Mesenchymal stem cell (in vitro differentiated cells and primary cell): ENCODE measurements at regions not wholly inside any gene's neighbourhood (a gene's known extent, or its start where the extent isn't known, plus 50 kb on each side); places are given as distances from the start of the nearest gene placed in this dataset.
"Not testable (repeated sequence)": the region's sequence is repeated elsewhere in the genome, so short reads cannot be mapped to it uniquely, and the experiment has no call there.

Experiments used
- DNase-seq: peaks from one replicate; pipeline ENCODE4 v3.0.0-alpha.2; 2013
- H2AFZ ChIP-seq: one replicate; pipeline ENCODE4 v1.6.1; 2013; ENCODE audit warnings: low read depth, mild to moderate bottlenecking, control low read depth, inconsistent platforms, low read length, moderate library complexity
- H2AK5ac ChIP-seq: 2 replicates; pipeline ENCODE4 v1.6.1; 2013; ENCODE audit warnings: low read length, moderate library complexity, mild to moderate bottlenecking, inconsistent platforms; ENCODE audit not compliant: severe bottlenecking
- H2BK120ac ChIP-seq: one replicate; pipeline ENCODE4 v1.6.1; 2013; ENCODE audit warnings: low read depth, mild to moderate bottlenecking, inconsistent platforms, low read length, moderate library complexity
- H2BK12ac ChIP-seq, 2 experiments: one replicate each; pipeline ENCODE4 v1.6.1; 2013; ENCODE audit warnings: inconsistent platforms in 2 of 2, low read length in 2 of 2, mild to moderate bottlenecking in 2 of 2, moderate library complexity in 2 of 2, control low read depth in 1 of 2
- H2BK15ac ChIP-seq: one replicate; pipeline ENCODE4 v1.6.1; 2013; ENCODE audit warnings: mild to moderate bottlenecking, low read depth, inconsistent platforms; ENCODE audit not compliant: poor library complexity, severe bottlenecking
- H2BK5ac ChIP-seq: 2 replicates; pipeline ENCODE4 v1.6.1; 2013; ENCODE audit warnings: low read depth, mild to moderate bottlenecking, low read length, control low read depth, inconsistent platforms; ENCODE audit not compliant: poor library complexity, severe bottlenecking
- H3K14ac ChIP-seq, 2 experiments: one replicate each; pipeline ENCODE4 v1.6.1; 2013; ENCODE audit warnings: inconsistent platforms in 2 of 2, low read length in 2 of 2, control low read depth in 1 of 2, mild to moderate bottlenecking in 1 of 2, moderate library complexity in 1 of 2
- H3K18ac ChIP-seq, 2 experiments: one replicate each; pipeline ENCODE4 v1.6.1; 2013; ENCODE audit warnings: inconsistent platforms in 2 of 2, low read length in 2 of 2, control low read depth in 1 of 2, low read depth in 1 of 2, mild to moderate bottlenecking in 1 of 2
- H3K23ac ChIP-seq, 2 experiments: one replicate each; pipeline ENCODE4 v1.6.1; 2013; ENCODE audit warnings: inconsistent platforms in 2 of 2, low read length in 2 of 2, mild to moderate bottlenecking in 2 of 2, moderate library complexity in 2 of 2, control low read depth in 1 of 2
- H3K27ac ChIP-seq: 2 replicates; pipeline ENCODE4 v1.5.1; 2013; ENCODE audit warnings: mild to moderate bottlenecking, moderate library complexity, low read length, control low read depth, inconsistent platforms; ENCODE audit not compliant: poor library complexity, severe bottlenecking
- H3K27me3 ChIP-seq, 2 experiments: 2 replicates each; pipeline versions ENCODE4 v1.6.1 to v1.7.0; 2013; ENCODE audit warnings: low read length in 2 of 2, mild to moderate bottlenecking in 2 of 2, moderate library complexity in 2 of 2, control low read depth in 1 of 2, inconsistent platforms in 1 of 2; ENCODE audit not compliant: control insufficient read depth in 1 of 2, insufficient read depth in 1 of 2
- H3K36me3 ChIP-seq, 2 experiments: 2 replicates each; pipeline versions ENCODE4 v1.6.1 to v1.7.0; 2013; ENCODE audit warnings: low read length in 2 of 2, control low read depth in 1 of 2, inconsistent platforms in 1 of 2, low read depth in 1 of 2, mild to moderate bottlenecking in 1 of 2; ENCODE audit not compliant: insufficient read depth in 2 of 2, control insufficient read depth in 1 of 2
- H3K4ac ChIP-seq, 2 experiments: one replicate each; pipeline ENCODE4 v1.6.1; 2013; ENCODE audit warnings: inconsistent platforms in 2 of 2, low read length in 2 of 2, mild to moderate bottlenecking in 2 of 2, moderate library complexity in 2 of 2, control low read depth in 1 of 2, low read depth in 1 of 2
- H3K4me1 ChIP-seq: 2 replicates; pipeline ENCODE4 v1.6.1; 2013; ENCODE audit warnings: low read depth, low read length, control low read depth; ENCODE audit not compliant: control insufficient read depth, insufficient read depth
- H3K4me2 ChIP-seq: 2 replicates; pipeline ENCODE4 v1.6.1; 2013; ENCODE audit warnings: low read length, mild to moderate bottlenecking, inconsistent platforms; ENCODE audit not compliant: poor library complexity, severe bottlenecking
- H3K4me3 ChIP-seq, 2 experiments: 2 replicates each; pipeline versions ENCODE4 v1.5.1 to v1.7.0; 2013; ENCODE audit warnings: low read length in 2 of 2, mild to moderate bottlenecking in 2 of 2, control low read depth in 1 of 2, low read depth in 1 of 2; ENCODE audit not compliant: insufficient read depth in 1 of 2
- H3K79me1 ChIP-seq: replicated peaks from 2 replicates; pipeline ENCODE4 v1.6.1; 2013; ENCODE audit warnings: mild to moderate bottlenecking, control low read depth, low read length, inconsistent platforms; ENCODE audit not compliant: poor library complexity, severe bottlenecking
- H3K9ac ChIP-seq: 2 replicates; pipeline ENCODE4 v1.7.0; 2013; ENCODE audit warnings: mild to moderate bottlenecking, low read length, moderate library complexity
- H3K9me3 ChIP-seq: 2 replicates; pipeline ENCODE4 v1.7.0; 2013; ENCODE audit warnings: mild to moderate bottlenecking, low read length; ENCODE audit not compliant: control insufficient read depth
- H4K8ac ChIP-seq: one replicate; pipeline ENCODE4 v1.6.1; 2013; ENCODE audit warnings: inconsistent platforms, mild to moderate bottlenecking, low read length, moderate library complexity
- H4K91ac ChIP-seq: one replicate; pipeline ENCODE4 v1.6.1; 2013; ENCODE audit warnings: mild to moderate bottlenecking, low read length, inconsistent platforms
- WGBS: methylation state at CpG from one replicate; pipeline ENCODE4 v1.1.7; 2013; ENCODE audit warnings: mixed read lengths; 5-methylcytosine and 5-hydroxymethylcytosine counted together

- not testable (repeated sequence) for H3K4me3 ChIP-seq, H3K4ac ChIP-seq, H3K23ac ChIP-seq
Measured at GRCh38 chr6:93636987-93637664, 217.8 kb upstream of the EPHA7 start.

DNA sequence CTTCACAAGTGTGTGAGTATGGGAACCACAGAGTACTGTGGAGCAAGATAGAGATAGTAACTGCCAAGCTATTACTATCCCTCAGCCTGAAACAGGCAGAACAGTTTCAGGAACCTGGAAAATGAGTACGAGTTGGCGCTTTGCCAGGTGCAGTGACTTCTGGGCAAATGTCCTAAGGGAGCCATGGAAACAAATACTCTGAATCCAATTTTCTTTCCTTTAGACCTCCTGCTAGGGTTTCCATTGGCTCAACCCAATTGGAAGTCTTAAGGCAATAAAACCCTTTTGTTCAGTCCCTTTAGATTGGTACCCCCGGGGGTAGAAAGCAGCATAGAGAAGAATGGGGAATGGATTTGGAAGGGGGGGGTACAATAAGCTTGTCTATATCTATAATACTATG, 205.0 kb upstream of the EPHA7 start:
- Histone ChIP-seq H2BK15ac (no peak overlapping the region), H3K36me3 (no peaks in the 10 kb centered on the region), H2BK12ac (no peak overlapping the region), H3K9me3 (no peaks in the 10 kb centered on the region), H3K4me2 (no peak overlapping the region), H2BK120ac (no peak overlapping the region), H3K4me3 (no peak overlapping the region), H4K8ac (no peak overlapping the region), H4K91ac (no peak overlapping the region), H3K9ac (no peak overlapping the region), H3K79me1 (no peaks in the 10 kb centered on the region), H3K4me1 (no peaks in the 10 kb centered on the region), H3K23ac (no peak overlapping the region), H3K4ac (no peak overlapping the region), H3K27ac (no peak overlapping the region), H3K18ac (no peak overlapping the region), H3K14ac (no peak overlapping the region), H2AFZ (no peak overlapping the region), H2AK5ac (no peak overlapping the region), H2BK5ac (no peak overlapping the region), H3K27me3 (no peaks in the 10 kb centered on the region)
- no peak for DNase-seq
- 100% methylated on average over 2 of the region's 3 CpGs for WGBS

More at GRCh38 chr6:93636987-93637664, 217.8 kb upstream of the EPHA7 start:
- H3K36me3 ChIP-seq, H2BK120ac ChIP-seq, H4K91ac ChIP-seq, H2AFZ ChIP-seq, H3K27me3 ChIP-seq, H2AK5ac ChIP-seq, H3K9ac ChIP-seq, H3K27ac ChIP-seq, H2BK15ac ChIP-seq, H4K8ac ChIP-seq, H2BK12ac ChIP-seq, H3K79me1 ChIP-seq, DNase-seq, H2BK5ac ChIP-seq, H3K14ac ChIP-seq, H3K18ac ChIP-seq, H3K4me1 ChIP-seq, H3K4me2 ChIP-seq: not testable (repeated sequence)
- 84% methylated on average over 35 of the region's 38 CpGs for WGBS
- H3K9me3 ChIP-seq = peaks cover 10% of the 10 kb centered on the region

DNA sequence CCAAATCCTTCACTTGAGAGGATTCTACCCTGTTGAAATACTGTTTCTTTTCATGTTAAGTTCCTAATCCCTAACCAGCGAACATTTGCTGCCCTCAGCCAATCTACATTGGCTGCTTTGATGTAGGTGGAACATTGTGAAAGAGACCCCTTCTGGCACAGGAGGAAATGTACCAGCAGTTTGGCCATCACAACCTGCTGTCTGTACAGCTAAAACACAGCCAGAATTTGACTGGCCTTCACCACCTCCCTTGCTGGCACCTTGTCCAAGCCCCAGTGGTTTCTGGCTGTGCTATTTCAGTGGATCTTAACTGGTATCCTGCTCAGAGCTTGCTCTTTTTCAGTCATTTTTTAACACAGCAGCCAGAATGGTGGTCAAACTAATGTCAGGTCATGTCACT, 202.1 kb upstream of the EPHA7 start:
- H3K9ac ChIP-seq = no peak overlapping the region
- no peak overlapping the region for H3K4me2 ChIP-seq
- H4K91ac ChIP-seq = no peak overlapping the region
- no peak overlapping the region for H3K18ac ChIP-seq
- WGBS = 88% methylated on average over 1 of the region's 1 CpG
- no peaks in the 10 kb centered on the region for H3K9me3 ChIP-seq
- no peak overlapping the region for H2AK5ac ChIP-seq
- no peak for DNase-seq
- no peaks in the 10 kb centered on the region for H3K4me1 ChIP-seq
- no peak overlapping the region for H2BK15ac ChIP-seq
- no peak overlapping the region for H3K4ac ChIP-seq
- no peak overlapping the region for H3K4me3 ChIP-seq
- H3K27me3 ChIP-seq = no peaks in the 10 kb centered on the region
- H2BK12ac ChIP-seq = no peak overlapping the region
- no peak overlapping the region for H2BK120ac ChIP-seq
- H2BK5ac ChIP-seq = no peak overlapping the region
- no peak overlapping the region for H3K14ac ChIP-seq
- no peak overlapping the region for H3K27ac ChIP-seq
- H2AFZ ChIP-seq = no peak overlapping the region
- no peak overlapping the region for H4K8ac ChIP-seq
- H3K79me1 ChIP-seq = no peaks in the 10 kb centered on the region
- no peaks in the 10 kb centered on the region for H3K36me3 ChIP-seq
- no peak overlapping the region for H3K23ac ChIP-seq

- Histone ChIP-seq H2BK12ac (no peak overlapping the region), H3K4me3 (no peak overlapping the region), H2BK5ac (no peak overlapping the region), H3K79me1 (no peaks in the 10 kb centered on the region), H2AK5ac (no peak overlapping the region), H3K4me1 (no peaks in the 10 kb centered on the region), H2BK15ac (no peak overlapping the region), H3K4ac (no peak overlapping the region), H3K36me3 (no peaks in the 10 kb centered on the region), H3K18ac (no peak overlapping the region), H3K27me3 (no peaks in the 10 kb centered on the region), H3K4me2 (no peak overlapping the region), H3K27ac (no peak overlapping the region), H4K91ac (no peak overlapping the region), H3K23ac (no peak overlapping the region), H3K9ac (no peak overlapping the region), H3K14ac (no peak overlapping the region), H2AFZ (no peak overlapping the region), H3K9me3 (no peaks in the 10 kb centered on the region), H4K8ac (no peak overlapping the region), H2BK120ac (no peak overlapping the region)
- 96% methylated on average over 7 of the region's 7 CpGs for WGBS
- no peak for DNase-seq
Measured at GRCh38 chr6:93604951-93605350, 185.6 kb upstream of the EPHA7 start.
